Astrocyte (in vitro differentiated cells and primary cell): ENCODE measurements at regions not wholly inside any gene's neighbourhood (a gene's known extent, or its start where the extent isn't known, plus 50 kb on each side); places are given as distances from the start of the nearest gene placed in this dataset.

Source experiments
- DNase-seq: peaks from one replicate; pipeline ENCODE4 v3.0.0-alpha.2; 2010; ENCODE audit warnings: low read depth
- FAIRE-seq: peaks from 2 replicates; lab custom pipeline; 2011; peaks lifted over from hg19 to GRCh38; lab: Jason Lieb, UNC
- H2AFZ ChIP-seq: 2 replicates; pipeline ENCODE4 v1.6.0; 2012; ENCODE audit warnings: low read depth, low read length, inconsistent platforms
- H3K27ac ChIP-seq: 2 replicates; pipeline ENCODE4 v1.5.1; 2011; ENCODE audit warnings: low read depth, low read length, inconsistent platforms
- H3K27me3 ChIP-seq: 2 replicates; pipeline ENCODE4 v1.6.0; 2011; ENCODE audit warnings: low read length, inconsistent platforms; ENCODE audit not compliant: insufficient read depth
- H3K36me3 ChIP-seq: 2 replicates; pipeline ENCODE4 v1.5.1; 2011; ENCODE audit warnings: low read length, inconsistent platforms; ENCODE audit not compliant: insufficient read depth
- H3K4me1 ChIP-seq: 2 replicates; pipeline ENCODE4 v1.5.1; 2011; ENCODE audit warnings: low read length, inconsistent platforms; ENCODE audit not compliant: insufficient read depth
- H3K4me2 ChIP-seq: 2 replicates; pipeline ENCODE4 v1.6.0; 2012; ENCODE audit warnings: low read length, inconsistent platforms
- H3K4me3 ChIP-seq: 2 replicates; pipeline ENCODE4 v1.5.1; 2011; ENCODE audit warnings: low read depth, mild to moderate bottlenecking, low read length, inconsistent platforms; ENCODE audit not compliant: insufficient read depth
- H3K79me2 ChIP-seq: 2 replicates; pipeline ENCODE4 v1.6.0; 2012; ENCODE audit warnings: mild to moderate bottlenecking, low read length, inconsistent platforms; ENCODE audit not compliant: insufficient read depth
- H3K9ac ChIP-seq: 2 replicates; pipeline ENCODE4 v1.6.0; 2012; ENCODE audit warnings: mild to moderate bottlenecking, low read length, inconsistent platforms
- H3K9me3 ChIP-seq: 2 replicates; pipeline ENCODE4 v1.5.1; 2012; ENCODE audit warnings: low read depth, mild to moderate bottlenecking, low read length, inconsistent platforms; ENCODE audit not compliant: insufficient read depth
- H4K20me1 ChIP-seq: 2 replicates; pipeline ENCODE4 v1.6.0; 2012; ENCODE audit warnings: low read length, inconsistent platforms; ENCODE audit not compliant: insufficient read depth
- H3K27ac Mint-ChIP-seq: one replicate; pipeline ENCODE4 v1.8.0; 2021; ENCODE audit warnings: mild to moderate bottlenecking, mixed read lengths; ENCODE audit not compliant: unreplicated experiment
- H3K27me3 Mint-ChIP-seq: one replicate; pipeline ENCODE4 v1.8.0; 2021; ENCODE audit warnings: low read depth, mixed read lengths; ENCODE audit not compliant: unreplicated experiment
- H3K36me3 Mint-ChIP-seq: one replicate; pipeline ENCODE4 v1.8.0; 2021; ENCODE audit warnings: low read depth, mixed read lengths; ENCODE audit not compliant: unreplicated experiment
- H3K4me1 Mint-ChIP-seq: one replicate; pipeline ENCODE4 v1.8.0; 2021; ENCODE audit warnings: low read depth, mixed read lengths; ENCODE audit not compliant: unreplicated experiment
- H3K4me3 Mint-ChIP-seq: one replicate; pipeline ENCODE4 v1.8.0; 2021; ENCODE audit warnings: mild to moderate bottlenecking, moderate library complexity, mixed read lengths; ENCODE audit not compliant: unreplicated experiment
- H3K9me3 Mint-ChIP-seq: one replicate; pipeline ENCODE4 v1.8.0; 2021; ENCODE audit warnings: mild to moderate bottlenecking, mixed read lengths; ENCODE audit not compliant: unreplicated experiment
- EZH2 ChIP-seq: IDR thresholded peaks from 2 replicates; pipeline ENCODE4 v1.6.1; 2012; ENCODE audit warnings: mild to moderate bottlenecking, low read length, inconsistent platforms; ENCODE audit not compliant: insufficient read depth
- TF ChIP-seq, protein P1 (sequence below): IDR thresholded peaks from 2 replicates; pipeline ENCODE4 v1.5.1; 2011; ENCODE audit warnings: low read depth, mild to moderate bottlenecking, inconsistent platforms, low read length, moderate library complexity; ENCODE audit not compliant: insufficient read depth

DNA sequence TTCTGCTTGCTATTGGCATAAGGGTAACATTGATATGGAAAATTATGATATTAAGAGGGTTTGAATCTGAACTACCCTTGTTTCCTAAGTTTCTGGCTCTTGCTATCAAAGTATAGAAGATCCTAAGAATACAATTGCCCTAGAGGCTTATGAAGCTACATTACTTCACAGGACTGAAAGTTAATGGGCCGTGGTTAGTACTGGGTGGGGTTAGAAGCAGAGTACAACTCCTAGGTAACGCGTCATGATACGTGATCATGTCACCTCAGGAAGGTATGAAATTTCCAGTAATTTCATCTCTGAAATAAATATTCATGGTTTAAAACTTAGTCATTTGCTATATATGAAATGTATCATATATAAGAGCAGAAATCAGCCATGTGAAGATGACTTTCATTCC lies 743.8 kb upstream of the NEGR1 start:
- DNase-seq: no peak
- Mint-ChIP-seq H3K4me1 (no peaks in the 10 kb centered on the region), H3K27me3 (no peaks in the 10 kb centered on the region), H3K9me3 (no peaks in the 10 kb centered on the region), H3K36me3 (no peaks in the 10 kb centered on the region), H3K27ac (no peak overlapping the region), H3K4me3 (no peak overlapping the region)
- Histone ChIP-seq H3K36me3 (no peaks in the 10 kb centered on the region), H3K4me1 (no peaks in the 10 kb centered on the region), H3K4me2 (no peak overlapping the region), H3K9ac (no peak overlapping the region), H3K27me3 (no peaks in the 10 kb centered on the region), H2AFZ (no peak overlapping the region), H3K27ac (no peak overlapping the region), H3K4me3 (no peak overlapping the region), H3K9me3 (no peaks in the 10 kb centered on the region), H4K20me1 (no peaks in the 10 kb centered on the region), H3K79me2 (no peaks in the 10 kb centered on the region)
- TF ChIP-seq EZH2: no peak
- TF ChIP-seq, protein P1, sequence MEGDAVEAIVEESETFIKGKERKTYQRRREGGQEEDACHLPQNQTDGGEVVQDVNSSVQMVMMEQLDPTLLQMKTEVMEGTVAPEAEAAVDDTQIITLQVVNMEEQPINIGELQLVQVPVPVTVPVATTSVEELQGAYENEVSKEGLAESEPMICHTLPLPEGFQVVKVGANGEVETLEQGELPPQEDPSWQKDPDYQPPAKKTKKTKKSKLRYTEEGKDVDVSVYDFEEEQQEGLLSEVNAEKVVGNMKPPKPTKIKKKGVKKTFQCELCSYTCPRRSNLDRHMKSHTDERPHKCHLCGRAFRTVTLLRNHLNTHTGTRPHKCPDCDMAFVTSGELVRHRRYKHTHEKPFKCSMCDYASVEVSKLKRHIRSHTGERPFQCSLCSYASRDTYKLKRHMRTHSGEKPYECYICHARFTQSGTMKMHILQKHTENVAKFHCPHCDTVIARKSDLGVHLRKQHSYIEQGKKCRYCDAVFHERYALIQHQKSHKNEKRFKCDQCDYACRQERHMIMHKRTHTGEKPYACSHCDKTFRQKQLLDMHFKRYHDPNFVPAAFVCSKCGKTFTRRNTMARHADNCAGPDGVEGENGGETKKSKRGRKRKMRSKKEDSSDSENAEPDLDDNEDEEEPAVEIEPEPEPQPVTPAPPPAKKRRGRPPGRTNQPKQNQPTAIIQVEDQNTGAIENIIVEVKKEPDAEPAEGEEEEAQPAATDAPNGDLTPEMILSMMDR: no peak
- FAIRE-seq: no peak

DNA sequence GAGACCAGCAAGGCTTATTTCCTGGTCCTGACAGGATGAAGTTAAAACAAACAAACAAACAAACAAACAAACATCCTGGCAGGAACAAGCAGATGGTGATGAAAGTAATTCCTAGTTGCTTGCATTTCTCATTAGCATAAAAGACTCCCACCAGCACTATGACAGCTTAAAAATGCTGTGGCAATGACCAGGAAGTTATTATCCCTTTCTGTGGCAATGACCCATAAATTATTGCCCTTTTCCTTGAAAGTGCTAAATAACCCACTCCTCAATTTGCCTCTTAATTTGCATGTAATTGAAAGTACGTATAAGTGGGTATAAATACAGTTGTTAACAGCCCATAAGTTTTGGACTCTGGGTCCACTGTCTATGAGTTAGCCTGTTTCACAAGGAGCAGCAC lies 727.6 kb upstream of the NEGR1 start:
- no peaks in the 10 kb centered on the region for H3K4me1 Mint-ChIP-seq
- H3K27ac Mint-ChIP-seq: no peak overlapping the region
- no peaks in the 10 kb centered on the region for H3K27me3 Mint-ChIP-seq

DNA sequence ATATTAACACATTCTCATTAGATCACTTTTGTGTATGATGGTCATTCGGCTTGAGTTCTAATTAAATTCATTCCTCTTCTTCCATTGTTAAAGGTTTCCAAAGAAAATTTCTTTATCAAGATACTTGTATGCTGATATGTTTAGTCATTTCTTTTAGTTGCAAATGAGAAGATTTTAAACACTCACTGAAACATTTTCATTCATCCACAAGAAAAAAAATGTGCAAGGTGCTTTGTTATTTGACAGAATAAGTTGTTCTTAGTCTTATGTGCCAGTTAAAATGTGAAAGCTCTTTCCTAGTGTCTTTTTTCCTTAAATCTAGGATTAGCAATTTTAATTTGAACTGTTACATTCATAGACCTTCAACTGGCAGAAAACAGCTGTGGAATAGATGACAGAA lies 727.0 kb upstream of the NEGR1 start:
- Histone ChIP-seq H3K9me3 (no peaks in the 10 kb centered on the region), H3K4me2 (no peak overlapping the region), H2AFZ (no peak overlapping the region), H3K27me3 (no peaks in the 10 kb centered on the region), H3K36me3 (no peaks in the 10 kb centered on the region), H3K4me1 (no peaks in the 10 kb centered on the region), H3K9ac (no peak overlapping the region), H3K27ac (no peak overlapping the region), H4K20me1 (no peaks in the 10 kb centered on the region), H3K79me2 (no peaks in the 10 kb centered on the region), H3K4me3 (no peak overlapping the region)
- FAIRE-seq (no peak), DNase-seq (no peak)
- no peaks in the 10 kb centered on the region for H3K4me1 Mint-ChIP-seq
- no peaks in the 10 kb centered on the region for H3K9me3 Mint-ChIP-seq
- no peak overlapping the region for H3K4me3 Mint-ChIP-seq
- no peak for TF ChIP-seq EZH2
- no peaks in the 10 kb centered on the region for H3K27me3 Mint-ChIP-seq
- no peak overlapping the region for H3K27ac Mint-ChIP-seq
- no peaks in the 10 kb centered on the region for H3K36me3 Mint-ChIP-seq

More for the DNA sequence above, 727.6 kb upstream of the NEGR1 start:
- Histone ChIP-seq H3K79me2 (no peaks in the 10 kb centered on the region), H3K9me3 (no peaks in the 10 kb centered on the region), H4K20me1 (no peaks in the 10 kb centered on the region), H3K4me1 (no peaks in the 10 kb centered on the region), H3K4me3 (no peak overlapping the region), H3K36me3 (no peaks in the 10 kb centered on the region), H2AFZ (no peak overlapping the region), H3K27me3 (no peaks in the 10 kb centered on the region), H3K9ac (no peak overlapping the region), H3K27ac (no peak overlapping the region), H3K4me2 (no peak overlapping the region)
- TF ChIP-seq EZH2: no peak
- TF ChIP-seq, protein P1: no peak
- no peaks in the 10 kb centered on the region for H3K36me3 Mint-ChIP-seq
- no peaks in the 10 kb centered on the region for H3K9me3 Mint-ChIP-seq
- no peak for DNase-seq
- no peak overlapping the region for H3K4me3 Mint-ChIP-seq
- FAIRE-seq: no peak
